PC-9 (cell line): ENCODE measurements at regions not wholly inside any gene's neighbourhood (a gene's known extent, or its start where the extent isn't known, plus 50 kb on each side); places are given as distances from the start of the nearest gene placed in this dataset.

ENCODE experiments used
- BruUV-seq: library from RNA; stranded (reverse); fragments of 400-500 nt; replicated peaks from 2 replicates; lab custom pipeline; 2021; lab: Mats Ljungman, UMichigan
- CTCF ChIA-PET: fragments of 300-600 bp; sonication (Branson Sonifier 250); formaldehyde crosslinking; loops from one replicate; lab custom pipeline; 2022; ENCODE audit warnings: antibody characterized with exemption; lab: Charles Lee
- POLR2A ChIA-PET: fragments of 300-600 bp; sonication (Branson Sonifier 250); formaldehyde crosslinking; loops from one replicate; lab custom pipeline; 2022; ENCODE audit warnings: antibody characterized with exemption; ENCODE audit not compliant: unreplicated experiment; lab: Charles Lee
- DNase-seq, 2 experiments: peaks; one replicate each; pipeline versions ENCODE4 v3.0.0 to v3.0.0-alpha.2; 2015 to 2022; ENCODE audit warnings: mixed read lengths in 1 of 2
- H2AFZ ChIP-seq: fragments of 200-600 bp; sonication (generic); 2 replicates; pipeline ENCODE4 v1.8.1; 2017; ENCODE audit warnings: antibody characterized with exemption
- H3F3A ChIP-seq: fragments of 200-600 bp; sonication (generic); 2 replicates; pipeline ENCODE4 v1.8.1; 2017; ENCODE audit warnings: antibody characterized with exemption, mild to moderate bottlenecking, low read depth; ENCODE audit not compliant: insufficient read depth
- H3K27ac ChIP-seq: fragments of 200-600 bp; sonication (generic); 2 replicates; pipeline ENCODE4 v1.6.1; 2016; ENCODE audit warnings: mixed run types
- H3K27me3 ChIP-seq: fragments of 200-600 bp; sonication (generic); 2 replicates; pipeline ENCODE4 v1.6.1; 2016; ENCODE audit warnings: low read depth, mixed run types; ENCODE audit not compliant: insufficient read depth
- H3K36me3 ChIP-seq: fragments of 200-600 bp; sonication (generic); 2 replicates; pipeline ENCODE4 v1.6.1; 2016; ENCODE audit warnings: low read depth, mixed run types
- H3K4me1 ChIP-seq: fragments of 200-600 bp; sonication (generic); replicated peaks from 2 replicates; pipeline ENCODE4 v1.6.1; 2016; ENCODE audit warnings: mixed run types; ENCODE audit not compliant: insufficient read depth
- H3K4me2 ChIP-seq: fragments of 200-600 bp; sonication (generic); 2 replicates; pipeline ENCODE4 v1.6.1; 2017; ENCODE audit warnings: mixed run types
- H3K4me3 ChIP-seq: fragments of 200-600 bp; sonication (generic); 2 replicates; pipeline ENCODE4 v1.6.1; 2016; ENCODE audit warnings: mixed run types
- H3K79me2 ChIP-seq: fragments of 200-600 bp; sonication (generic); 2 replicates; pipeline ENCODE4 v1.6.1; 2017; ENCODE audit warnings: low read depth, mixed run types
- H3K9me2 ChIP-seq: fragments of 200-600 bp; sonication (generic); 2 replicates; pipeline ENCODE4 v1.8.1; 2017; ENCODE audit warnings: mild to moderate bottlenecking; ENCODE audit not compliant: insufficient read depth
- H3K9me3 ChIP-seq: fragments of 200-600 bp; sonication (generic); 2 replicates; pipeline ENCODE4 v1.8.1; 2016; ENCODE audit warnings: low read depth; ENCODE audit not compliant: insufficient read depth
- H4K20me1 ChIP-seq: fragments of 200-600 bp; sonication (generic); 2 replicates; pipeline ENCODE4 v1.8.1; 2017; ENCODE audit not compliant: insufficient read depth
- EZH2 ChIP-seq: fragments of 200-600 bp; sonication (generic); IDR thresholded peaks from 2 replicates; pipeline ENCODE4 v1.8.0; 2017; ENCODE audit warnings: antibody characterized with exemption, low read depth
- intact Hi-C: fragments of 100-400 bp; cut with micrococcal nuclease; formaldehyde crosslinking; loops from one replicate; pipeline ENCODE4 v1.10.0; 2022; ENCODE audit not compliant: unreplicated experiment
- TF ChIP-seq, protein P1 (sequence below): fragments of 200-600 bp; sonication (generic); conservative IDR thresholded peaks from 2 replicates; pipeline ENCODE4 v1.6.1; 2017; ENCODE audit warnings: mixed run types, antibody characterized with exemption, mild to moderate bottlenecking, moderate library complexity

DNA sequence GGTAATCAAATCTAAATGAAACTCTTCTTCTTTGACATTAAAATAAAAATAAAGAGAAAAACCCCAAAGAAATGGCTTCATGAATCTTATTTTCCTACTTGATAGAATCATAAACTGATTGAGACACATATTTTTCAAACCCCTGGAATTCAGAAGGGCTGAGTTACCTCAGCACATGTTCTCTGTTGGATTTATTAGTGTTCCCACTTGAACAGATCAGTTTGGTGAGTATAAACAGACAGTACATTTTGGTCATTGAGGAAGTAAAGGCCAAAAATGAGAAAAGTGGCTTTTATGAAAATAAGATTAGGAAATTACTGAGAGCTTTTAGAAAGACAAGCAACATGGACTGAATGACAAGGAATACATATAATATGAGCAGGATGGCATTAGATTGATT, 620.4 kb downstream of the ANKRD50 start:
- H3K4me3 ChIP-seq = no peak overlapping the region
- no peak overlapping the region for H3K27ac ChIP-seq
- no TSS peak for BruUV-seq
- H3K4me1 ChIP-seq = peaks cover 11% of the 10 kb centered on the region
- H4K20me1 ChIP-seq = no peaks in the 10 kb centered on the region
- intact Hi-C loops = no loop called here
- H3K36me3 ChIP-seq = no peaks in the 10 kb centered on the region
- H3K4me2 ChIP-seq = no peak overlapping the region
- H2AFZ ChIP-seq = no peak overlapping the region
- H3K27me3 ChIP-seq = no peaks in the 10 kb centered on the region
- ChIA-PET POLR2A (no interaction called here), CTCF (no interaction called here)
- no peaks in the 10 kb centered on the region for H3F3A ChIP-seq
- no peaks in the 10 kb centered on the region for H3K9me3 ChIP-seq
- no peak for DNase-seq
- no peaks in the 10 kb centered on the region for H3K9me2 ChIP-seq
- TF ChIP-seq, protein P1, sequence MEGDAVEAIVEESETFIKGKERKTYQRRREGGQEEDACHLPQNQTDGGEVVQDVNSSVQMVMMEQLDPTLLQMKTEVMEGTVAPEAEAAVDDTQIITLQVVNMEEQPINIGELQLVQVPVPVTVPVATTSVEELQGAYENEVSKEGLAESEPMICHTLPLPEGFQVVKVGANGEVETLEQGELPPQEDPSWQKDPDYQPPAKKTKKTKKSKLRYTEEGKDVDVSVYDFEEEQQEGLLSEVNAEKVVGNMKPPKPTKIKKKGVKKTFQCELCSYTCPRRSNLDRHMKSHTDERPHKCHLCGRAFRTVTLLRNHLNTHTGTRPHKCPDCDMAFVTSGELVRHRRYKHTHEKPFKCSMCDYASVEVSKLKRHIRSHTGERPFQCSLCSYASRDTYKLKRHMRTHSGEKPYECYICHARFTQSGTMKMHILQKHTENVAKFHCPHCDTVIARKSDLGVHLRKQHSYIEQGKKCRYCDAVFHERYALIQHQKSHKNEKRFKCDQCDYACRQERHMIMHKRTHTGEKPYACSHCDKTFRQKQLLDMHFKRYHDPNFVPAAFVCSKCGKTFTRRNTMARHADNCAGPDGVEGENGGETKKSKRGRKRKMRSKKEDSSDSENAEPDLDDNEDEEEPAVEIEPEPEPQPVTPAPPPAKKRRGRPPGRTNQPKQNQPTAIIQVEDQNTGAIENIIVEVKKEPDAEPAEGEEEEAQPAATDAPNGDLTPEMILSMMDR = no peak
- TF ChIP-seq EZH2 = no peak
- no peaks in the 10 kb centered on the region for H3K79me2 ChIP-seq

DNA sequence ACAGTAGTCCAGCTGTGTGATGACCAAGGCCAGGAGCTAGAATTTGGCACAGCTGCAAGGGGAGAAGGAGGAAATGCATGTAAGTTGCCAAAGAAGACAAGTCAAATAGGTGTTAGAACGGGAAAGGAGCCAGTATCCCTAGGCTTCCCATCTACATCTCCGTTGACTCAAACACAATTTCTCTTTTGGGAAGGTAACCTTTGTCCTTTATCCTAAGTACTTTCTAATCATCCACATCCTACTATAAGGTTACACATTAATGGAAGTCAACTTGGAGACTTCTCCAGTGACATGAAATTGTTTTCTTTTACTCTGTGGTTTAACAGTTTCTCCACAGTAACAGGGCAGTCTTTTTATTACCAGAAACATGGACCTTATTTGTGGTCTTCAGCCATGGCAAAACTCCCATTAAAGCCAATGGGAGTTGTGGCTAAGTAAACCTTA, 620.0 kb downstream of the ANKRD50 start:
- ChIA-PET CTCF (no interaction called here), POLR2A (no interaction called here)
- H3K4me3 ChIP-seq = no peak overlapping the region
- H3K9me2 ChIP-seq = no peaks in the 10 kb centered on the region
- TF ChIP-seq, protein P1 = no peak
- TF ChIP-seq EZH2 = no peak
- no peaks in the 10 kb centered on the region for H4K20me1 ChIP-seq
- no peaks in the 10 kb centered on the region for H3K27me3 ChIP-seq
- DNase-seq = no peak
- no peak overlapping the region for H2AFZ ChIP-seq
- no TSS peak for BruUV-seq
- H3K9me3 ChIP-seq = no peaks in the 10 kb centered on the region
- no peak overlapping the region for H3K4me2 ChIP-seq
- peaks cover 11% of the 10 kb centered on the region for H3K4me1 ChIP-seq
- intact Hi-C loops = no loop called here
- H3F3A ChIP-seq = no peaks in the 10 kb centered on the region
- no peaks in the 10 kb centered on the region for H3K79me2 ChIP-seq
- no peak overlapping the region for H3K27ac ChIP-seq
- H3K36me3 ChIP-seq = no peaks in the 10 kb centered on the region

DNA sequence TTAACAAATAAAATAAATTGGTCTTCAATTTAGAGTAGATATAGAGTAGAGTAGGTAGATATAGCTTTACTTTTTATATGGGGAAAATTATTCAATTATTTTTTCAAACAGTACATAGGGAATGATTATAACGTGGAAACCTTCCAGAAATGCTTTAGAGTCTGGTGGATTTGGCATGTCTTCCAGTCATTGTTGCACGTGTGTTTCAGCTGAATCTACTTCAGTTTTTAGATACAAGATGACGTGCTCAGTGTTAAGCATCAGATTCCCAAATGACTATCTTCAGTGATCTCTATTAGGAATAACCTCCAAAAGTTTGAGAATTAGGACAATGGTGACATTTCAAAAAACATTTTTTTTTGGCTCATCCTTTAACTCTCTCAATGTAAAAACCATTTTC, 616.9 kb downstream of the ANKRD50 start:
- no peak for DNase-seq
- H3K36me3 ChIP-seq = no peaks in the 10 kb centered on the region
- CTCF ChIA-PET = no interaction called here

More for the DNA sequence above, 616.9 kb downstream of the ANKRD50 start:
- H3K4me2 ChIP-seq = no peak overlapping the region
- H3K9me2 ChIP-seq = no peaks in the 10 kb centered on the region
- intact Hi-C loops = no loop called here
- H3K27ac ChIP-seq = no peak overlapping the region
- H3K79me2 ChIP-seq = no peaks in the 10 kb centered on the region
- no peaks in the 10 kb centered on the region for H3F3A ChIP-seq
- no peaks in the 10 kb centered on the region for H3K9me3 ChIP-seq
- no peaks in the 10 kb centered on the region for H4K20me1 ChIP-seq
- no peak for TF ChIP-seq EZH2
- TF ChIP-seq, protein P1 = no peak
- no peaks in the 10 kb centered on the region for H3K4me1 ChIP-seq
- H3K27me3 ChIP-seq = no peaks in the 10 kb centered on the region
- no TSS peak for BruUV-seq
- H3K4me3 ChIP-seq = no peak overlapping the region
- POLR2A ChIA-PET = no interaction called here
- no peak overlapping the region for H2AFZ ChIP-seq
